ENCODE measurements at regions not wholly inside any gene's neighbourhood (a gene's known extent, or its start where the extent isn't known, plus 50 kb on each side); places are given as distances from the start of the nearest gene placed in this dataset.

DNA sequence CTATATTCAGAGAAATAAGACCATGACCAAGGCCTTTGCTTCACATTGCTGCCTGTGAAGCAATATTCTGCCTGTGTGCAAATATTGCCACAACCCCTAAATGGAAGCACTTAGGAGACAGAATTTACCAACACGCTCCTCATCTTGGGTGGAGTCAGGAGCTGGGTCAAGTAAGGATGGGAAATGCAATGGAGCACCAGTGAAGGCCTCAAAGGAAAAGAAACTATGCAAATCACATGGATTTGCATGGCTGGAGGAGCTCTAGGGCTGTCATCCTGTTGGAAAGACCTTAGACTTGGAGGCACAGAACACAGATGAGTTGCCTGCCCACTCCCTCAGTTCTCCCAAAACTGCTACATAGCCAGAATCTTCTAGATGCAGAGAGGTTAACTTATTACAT is 435.5 kb downstream of the SIPA1L2 start:
- Histone ChIP-seq H3K27me3 (no peaks in the 10 kb centered on the region), H3K4me2 (no peak overlapping the region), H3K79me2 (ENCODE audit: low read depth) (no peaks in the 10 kb centered on the region), H3F3A (ENCODE audit: low read depth) (no peaks in the 10 kb centered on the region), H2AFZ (replicated peaks) (no peak overlapping the region), H3K9me3 (ENCODE audit: low read depth) (no peaks in the 10 kb centered on the region), H3K36me3 (no peaks in the 10 kb centered on the region), H3K4me1 (peaks cover 8% of the 10 kb centered on the region), H4K20me1 (ENCODE audit: low read depth) (no peaks in the 10 kb centered on the region), H3K4me3 (no peak overlapping the region), H3K27ac (no peak overlapping the region), H3K9ac (no peak overlapping the region)
- DNase-seq (ENCODE audit: low spot score), result no peak
- Mint-ChIP-seq H3K27me3 (ENCODE audit: insufficient read depth, low read depth) (peaks cover 2% of the 10 kb centered on the region), H3K27ac (no peak overlapping the region), H3K4me1 (peaks cover 16% of the 10 kb centered on the region), H3K36me3 (no peaks in the 10 kb centered on the region), H3K4me3 (no peak overlapping the region), H3K9me3 (peaks cover 5% of the 10 kb centered on the region)
- TF ChIP-seq EZH2phosphoT487 (IDR thresholded peaks at IDR 0.05) (no peak), EZH2 (IDR thresholded peaks at IDR 0.05) (no peak)
- TF ChIP-seq, protein P1, sequence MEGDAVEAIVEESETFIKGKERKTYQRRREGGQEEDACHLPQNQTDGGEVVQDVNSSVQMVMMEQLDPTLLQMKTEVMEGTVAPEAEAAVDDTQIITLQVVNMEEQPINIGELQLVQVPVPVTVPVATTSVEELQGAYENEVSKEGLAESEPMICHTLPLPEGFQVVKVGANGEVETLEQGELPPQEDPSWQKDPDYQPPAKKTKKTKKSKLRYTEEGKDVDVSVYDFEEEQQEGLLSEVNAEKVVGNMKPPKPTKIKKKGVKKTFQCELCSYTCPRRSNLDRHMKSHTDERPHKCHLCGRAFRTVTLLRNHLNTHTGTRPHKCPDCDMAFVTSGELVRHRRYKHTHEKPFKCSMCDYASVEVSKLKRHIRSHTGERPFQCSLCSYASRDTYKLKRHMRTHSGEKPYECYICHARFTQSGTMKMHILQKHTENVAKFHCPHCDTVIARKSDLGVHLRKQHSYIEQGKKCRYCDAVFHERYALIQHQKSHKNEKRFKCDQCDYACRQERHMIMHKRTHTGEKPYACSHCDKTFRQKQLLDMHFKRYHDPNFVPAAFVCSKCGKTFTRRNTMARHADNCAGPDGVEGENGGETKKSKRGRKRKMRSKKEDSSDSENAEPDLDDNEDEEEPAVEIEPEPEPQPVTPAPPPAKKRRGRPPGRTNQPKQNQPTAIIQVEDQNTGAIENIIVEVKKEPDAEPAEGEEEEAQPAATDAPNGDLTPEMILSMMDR (IDR thresholded peaks at IDR 0.05), result no peak

DNA sequence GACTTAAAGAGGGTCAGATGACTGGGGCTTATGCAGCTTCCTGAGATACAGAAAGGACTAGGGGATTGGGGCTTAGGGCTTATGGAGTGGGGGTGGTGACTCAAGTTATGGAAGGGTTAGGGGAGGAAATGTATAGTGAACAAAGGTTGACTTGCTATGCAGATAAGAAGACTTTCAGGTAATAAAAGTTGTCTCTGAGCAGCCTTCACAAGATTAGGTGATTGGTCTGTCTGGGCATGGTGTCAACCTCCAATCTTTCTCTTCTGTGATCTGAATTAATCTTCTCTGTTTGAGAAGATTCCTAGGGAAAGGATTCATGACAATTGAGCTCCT is 436.5 kb downstream of the SIPA1L2 start:
- no peaks in the 10 kb centered on the region for H3K27me3 ChIP-seq
- Mint-ChIP-seq H3K27ac (no peak overlapping the region), H3K4me1 (peaks cover 18% of the 10 kb centered on the region)

DNA sequence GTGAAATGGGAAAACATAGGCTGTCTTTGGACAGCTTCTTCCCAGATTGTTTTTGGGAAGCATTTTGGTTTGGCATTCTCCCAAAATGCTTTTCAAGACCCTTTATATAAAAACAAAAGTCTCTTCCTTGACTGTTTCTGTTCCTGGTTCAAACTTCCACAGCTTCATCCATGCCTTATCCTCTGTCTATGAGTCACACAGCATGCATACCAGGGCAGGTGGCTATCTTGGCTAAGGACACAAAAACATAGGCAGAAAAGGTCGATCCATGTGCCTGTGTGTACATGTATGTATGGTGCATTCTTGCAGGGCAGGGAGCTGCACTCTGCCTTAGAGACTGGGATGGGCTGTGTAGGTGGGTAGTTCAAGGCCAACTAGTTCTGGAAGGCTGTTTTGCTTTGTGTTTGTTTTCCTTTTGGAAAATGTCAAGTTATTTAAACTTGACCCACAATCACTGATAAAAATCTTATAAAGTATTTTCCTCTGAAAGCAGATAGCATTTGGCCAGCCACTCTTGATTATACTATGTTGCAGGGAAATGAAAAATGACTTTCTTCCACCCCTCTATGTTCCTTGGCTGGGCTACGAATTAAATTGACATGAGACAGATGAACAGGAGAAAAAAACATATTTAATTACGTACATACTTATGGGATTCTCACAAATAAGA is 437.0 kb downstream of the SIPA1L2 start:
- no peak overlapping the region for H2AFZ ChIP-seq (replicated peaks)
- H3K4me2 ChIP-seq, result no peak overlapping the region
- no peaks in the 10 kb centered on the region for H3K27me3 ChIP-seq
- peaks cover 8% of the 10 kb centered on the region for H3K4me1 ChIP-seq
- Mint-ChIP-seq H3K36me3 (no peaks in the 10 kb centered on the region), H3K4me3 (no peak overlapping the region), H3K9me3 (peaks cover 5% of the 10 kb centered on the region), H3K27ac (no peak overlapping the region), H3K4me1 (peaks cover 22% of the 10 kb centered on the region), H3K27me3 (ENCODE audit: insufficient read depth, low read depth) (peaks cover 2% of the 10 kb centered on the region)
- no peaks in the 10 kb centered on the region for H3K79me2 ChIP-seq (ENCODE audit: low read depth)
- H3K36me3 ChIP-seq, result no peaks in the 10 kb centered on the region
- DNase-seq (ENCODE audit: low spot score), result no peak
- no peaks in the 10 kb centered on the region for H3F3A ChIP-seq (ENCODE audit: low read depth)
- H3K27ac ChIP-seq, result no peak overlapping the region
- no peak overlapping the region for H3K4me3 ChIP-seq
- no peak overlapping the region for H3K9ac ChIP-seq
- no peaks in the 10 kb centered on the region for H4K20me1 ChIP-seq (ENCODE audit: low read depth)
- no peak for TF ChIP-seq EZH2 (IDR thresholded peaks at IDR 0.05)
- TF ChIP-seq, protein P1 (IDR thresholded peaks at IDR 0.05), result no peak
- no peak for TF ChIP-seq EZH2phosphoT487 (IDR thresholded peaks at IDR 0.05)
- H3K9me3 ChIP-seq (ENCODE audit: low read depth), result no peaks in the 10 kb centered on the region

More for the DNA sequence above, 436.5 kb downstream of the SIPA1L2 start:
- Mint-ChIP-seq H3K36me3 (no peaks in the 10 kb centered on the region), H3K9me3 (peaks cover 5% of the 10 kb centered on the region), H3K27me3 (ENCODE audit: insufficient read depth, low read depth) (peaks cover 2% of the 10 kb centered on the region), H3K4me3 (no peak overlapping the region)
- Histone ChIP-seq H3K79me2 (ENCODE audit: low read depth) (no peaks in the 10 kb centered on the region), H2AFZ (replicated peaks) (no peak overlapping the region), H3K27ac (no peak overlapping the region), H3K4me2 (no peak overlapping the region), H3K36me3 (no peaks in the 10 kb centered on the region), H3F3A (ENCODE audit: low read depth) (no peaks in the 10 kb centered on the region), H3K4me1 (peaks cover 8% of the 10 kb centered on the region), H3K9me3 (ENCODE audit: low read depth) (no peaks in the 10 kb centered on the region), H3K4me3 (no peak overlapping the region), H4K20me1 (ENCODE audit: low read depth) (no peaks in the 10 kb centered on the region), H3K9ac (no peak overlapping the region)
- TF ChIP-seq EZH2 (IDR thresholded peaks at IDR 0.05), result no peak
- no peak for TF ChIP-seq EZH2phosphoT487 (IDR thresholded peaks at IDR 0.05)
- TF ChIP-seq, protein P1 (IDR thresholded peaks at IDR 0.05), result no peak
- no peak for DNase-seq (ENCODE audit: low spot score)
